Parathyroid adenoma (tissue), 2 donors: ENCODE measurements at regions not wholly inside any gene's neighbourhood (a gene's known extent, or its start where the extent isn't known, plus 50 kb on each side); places are given as distances from the start of the nearest gene placed in this dataset.

Experiments used
- H2AFZ ChIP-seq: fragments of 300-600 bp; sonication (generic); one replicate; pipeline ENCODE4 v1.7.0; 2017; ENCODE audit warnings: antibody characterized with exemption, mild to moderate bottlenecking
- H3K27ac ChIP-seq: fragments of 300-600 bp; sonication (generic); one replicate; pipeline ENCODE4 v1.7.0; 2017
- H3K27me3 ChIP-seq: fragments of 300-600 bp; sonication (generic); one replicate; pipeline ENCODE4 v1.7.0; 2017; ENCODE audit warnings: low read length; ENCODE audit not compliant: control insufficient read depth, insufficient read depth
- H3K36me3 ChIP-seq: fragments of 300-600 bp; sonication (generic); one replicate; pipeline ENCODE4 v1.7.0; 2017; ENCODE audit warnings: low read length; ENCODE audit not compliant: control insufficient read depth, insufficient read depth
- H3K4me1 ChIP-seq: fragments of 300-600 bp; sonication (generic); one replicate; pipeline ENCODE4 v1.7.0; 2017; ENCODE audit warnings: control low read depth
- H3K4me2 ChIP-seq: fragments of 300-600 bp; sonication (generic); one replicate; pipeline ENCODE4 v1.7.0; 2017; ENCODE audit warnings: low read length
- H3K4me3 ChIP-seq: fragments of 300-600 bp; sonication (generic); one replicate; pipeline ENCODE4 v1.7.0; 2017; ENCODE audit warnings: low read depth, low read length
- H3K79me2 ChIP-seq: fragments of 300-600 bp; sonication (generic); one replicate; pipeline ENCODE4 v1.7.0; 2017; ENCODE audit warnings: control low read depth
- H3K9ac ChIP-seq: fragments of 300-600 bp; sonication (generic); one replicate; pipeline ENCODE4 v1.7.0; 2017; ENCODE audit warnings: mild to moderate bottlenecking
- H3K9me3 ChIP-seq: fragments of 300-600 bp; sonication (generic); one replicate; pipeline ENCODE4 v1.7.0; 2017; ENCODE audit warnings: low read length; ENCODE audit not compliant: control insufficient read depth
- TF ChIP-seq, protein P1 (sequence below): fragments of 300-600 bp; sonication (generic); IDR thresholded peaks from one replicate; pipeline ENCODE4 v1.7.0; 2017; ENCODE audit warnings: antibody characterized with exemption, mild to moderate bottlenecking
- donor health status: primary hyperparathyroidism.

DNA sequence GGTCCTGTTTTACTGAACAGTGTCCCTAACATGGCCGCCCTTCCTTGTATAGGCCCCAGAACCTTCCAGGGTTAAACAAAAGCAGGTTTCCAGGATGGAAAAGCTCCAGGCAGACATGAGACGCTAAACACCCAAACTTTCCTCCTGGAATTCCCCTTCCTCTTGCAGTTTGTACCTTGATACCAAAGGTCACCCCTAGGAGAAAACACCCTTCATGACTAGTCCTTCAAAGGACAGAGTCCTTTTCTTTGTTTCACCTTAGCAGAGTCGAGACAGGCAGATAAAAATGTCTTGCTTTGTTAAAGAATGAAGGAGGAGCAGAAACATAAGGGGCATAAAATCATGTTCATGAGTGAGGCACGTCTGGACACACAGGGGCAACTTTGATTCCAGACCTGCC lies 247.5 kb downstream of the BCOR start:
- no peak overlapping the region for H2AFZ ChIP-seq
- H3K4me3 ChIP-seq: no peak overlapping the region
- no peaks in the 10 kb centered on the region for H3K27me3 ChIP-seq
- no peaks in the 10 kb centered on the region for H3K4me1 ChIP-seq
- H3K27ac ChIP-seq: no peak overlapping the region
- H3K4me2 ChIP-seq: no peak overlapping the region
- no peaks in the 10 kb centered on the region for H3K79me2 ChIP-seq
- H3K9me3 ChIP-seq: no peaks in the 10 kb centered on the region
- no peak overlapping the region for H3K9ac ChIP-seq
- H3K36me3 ChIP-seq: no peaks in the 10 kb centered on the region
- TF ChIP-seq, protein P1, sequence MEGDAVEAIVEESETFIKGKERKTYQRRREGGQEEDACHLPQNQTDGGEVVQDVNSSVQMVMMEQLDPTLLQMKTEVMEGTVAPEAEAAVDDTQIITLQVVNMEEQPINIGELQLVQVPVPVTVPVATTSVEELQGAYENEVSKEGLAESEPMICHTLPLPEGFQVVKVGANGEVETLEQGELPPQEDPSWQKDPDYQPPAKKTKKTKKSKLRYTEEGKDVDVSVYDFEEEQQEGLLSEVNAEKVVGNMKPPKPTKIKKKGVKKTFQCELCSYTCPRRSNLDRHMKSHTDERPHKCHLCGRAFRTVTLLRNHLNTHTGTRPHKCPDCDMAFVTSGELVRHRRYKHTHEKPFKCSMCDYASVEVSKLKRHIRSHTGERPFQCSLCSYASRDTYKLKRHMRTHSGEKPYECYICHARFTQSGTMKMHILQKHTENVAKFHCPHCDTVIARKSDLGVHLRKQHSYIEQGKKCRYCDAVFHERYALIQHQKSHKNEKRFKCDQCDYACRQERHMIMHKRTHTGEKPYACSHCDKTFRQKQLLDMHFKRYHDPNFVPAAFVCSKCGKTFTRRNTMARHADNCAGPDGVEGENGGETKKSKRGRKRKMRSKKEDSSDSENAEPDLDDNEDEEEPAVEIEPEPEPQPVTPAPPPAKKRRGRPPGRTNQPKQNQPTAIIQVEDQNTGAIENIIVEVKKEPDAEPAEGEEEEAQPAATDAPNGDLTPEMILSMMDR: no peak

DNA sequence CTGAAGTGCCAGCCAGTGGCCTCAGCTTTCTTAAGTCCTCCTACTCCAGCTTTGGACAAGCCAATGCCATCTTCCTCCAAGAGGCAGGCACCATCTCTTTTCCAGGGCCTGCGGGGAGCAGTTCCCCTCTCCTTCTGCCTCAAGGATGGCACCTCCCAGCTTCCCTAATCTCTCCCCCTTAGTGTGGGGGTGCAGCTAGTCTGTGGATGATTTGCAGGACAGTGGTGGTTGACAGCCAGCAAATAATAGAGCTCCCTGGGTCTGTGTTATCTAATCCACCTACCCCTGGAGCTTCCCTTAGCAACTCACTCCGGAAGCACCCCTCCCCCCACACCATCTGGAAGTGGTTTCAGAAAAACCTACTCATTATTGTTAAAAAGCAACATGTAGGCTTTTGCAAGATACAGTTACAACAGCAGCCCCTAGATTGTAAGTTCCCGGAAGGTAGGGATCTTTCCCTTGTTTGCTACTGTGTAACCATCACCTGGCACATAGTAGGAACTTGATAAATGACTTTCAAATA lies 247.1 kb downstream of the BCOR start:
- H3K79me2 ChIP-seq: no peaks in the 10 kb centered on the region
- TF ChIP-seq, protein P1: no peak
- no peak overlapping the region for H3K4me3 ChIP-seq
- no peak overlapping the region for H2AFZ ChIP-seq
- H3K4me2 ChIP-seq: no peak overlapping the region
- H3K36me3 ChIP-seq: no peaks in the 10 kb centered on the region
- no peak overlapping the region for H3K9ac ChIP-seq
- no peaks in the 10 kb centered on the region for H3K4me1 ChIP-seq
- H3K27me3 ChIP-seq: no peaks in the 10 kb centered on the region
- no peaks in the 10 kb centered on the region for H3K9me3 ChIP-seq
- no peak overlapping the region for H3K27ac ChIP-seq

DNA sequence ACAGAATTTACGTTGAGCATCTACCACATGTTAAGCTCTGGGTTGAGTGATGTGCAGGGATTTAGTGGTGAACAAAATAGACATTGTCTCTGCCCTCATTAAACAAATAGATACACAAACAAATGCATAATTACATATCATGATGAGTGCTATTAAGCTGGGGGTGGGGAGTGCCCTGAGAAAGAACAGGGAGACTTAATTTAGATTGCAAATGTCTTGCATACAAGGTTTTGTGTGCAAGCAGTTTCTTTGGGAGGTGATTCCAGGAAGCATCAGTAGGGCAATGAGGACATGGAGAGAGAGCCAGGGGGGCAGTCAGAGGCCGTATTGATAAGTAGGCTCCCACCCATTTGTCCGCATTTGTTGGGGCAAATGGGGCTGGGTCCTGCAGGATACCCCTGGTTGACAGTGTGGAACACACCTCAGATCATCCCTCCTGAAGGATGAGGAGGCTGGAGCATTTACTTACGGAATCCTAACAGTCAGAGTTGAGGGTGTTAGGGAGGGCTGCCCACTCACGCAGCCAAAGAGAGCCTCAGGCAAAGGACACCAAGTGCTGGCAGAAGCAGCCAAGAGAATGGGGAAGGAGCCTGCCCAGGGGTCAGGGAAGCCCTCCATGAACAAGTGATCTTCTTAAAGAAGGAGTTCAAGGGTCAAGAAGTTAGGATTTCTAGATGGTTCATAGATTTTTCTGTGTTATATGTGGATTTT lies 245.9 kb downstream of the BCOR start:
- Histone ChIP-seq H3K79me2 (no peaks in the 10 kb centered on the region), H3K9me3 (no peaks in the 10 kb centered on the region), H3K4me3 (no peak overlapping the region), H3K9ac (no peak overlapping the region), H3K36me3 (no peaks in the 10 kb centered on the region), H3K4me1 (no peaks in the 10 kb centered on the region), H2AFZ (no peak overlapping the region), H3K4me2 (no peak overlapping the region), H3K27ac (no peak overlapping the region), H3K27me3 (no peaks in the 10 kb centered on the region)
- TF ChIP-seq, protein P1: no peak

DNA sequence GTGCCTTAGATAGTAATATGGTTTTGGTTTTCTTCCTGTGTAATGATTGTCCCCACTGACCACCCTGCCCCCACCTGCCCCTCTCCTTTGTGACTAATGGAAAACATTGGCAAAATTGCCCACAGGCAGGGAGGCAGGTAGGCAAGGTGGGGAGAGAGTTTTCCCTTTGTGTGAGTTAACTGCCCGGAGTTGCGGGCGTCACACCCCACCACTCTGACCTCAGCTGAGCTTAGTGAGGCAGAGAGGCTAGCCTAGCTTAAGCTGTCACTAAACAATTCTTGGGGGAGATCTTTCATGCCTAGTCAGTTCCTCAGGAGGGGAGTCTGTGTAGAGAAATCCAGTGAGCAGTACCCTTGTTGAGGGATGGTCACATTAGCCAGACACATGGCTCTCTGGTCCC lies 245.3 kb downstream of the BCOR start:
- Histone ChIP-seq H2AFZ (no peak overlapping the region), H3K9me3 (no peaks in the 10 kb centered on the region), H3K4me1 (no peaks in the 10 kb centered on the region), H3K36me3 (no peaks in the 10 kb centered on the region), H3K9ac (no peak overlapping the region), H3K4me2 (no peak overlapping the region), H3K27me3 (no peaks in the 10 kb centered on the region), H3K27ac (no peak overlapping the region), H3K79me2 (no peaks in the 10 kb centered on the region), H3K4me3 (no peak overlapping the region)
- TF ChIP-seq, protein P1: no peak
